KMS-11 (cell line): ENCODE measurements at regions not wholly inside any gene's neighbourhood (a gene's known extent, or its start where the extent isn't known, plus 50 kb on each side); places are given as distances from the start of the nearest gene placed in this dataset.

Experiments
- H2AFZ ChIP-seq: fragments of 200-600 bp; sonication (generic); 2 replicates; pipeline ENCODE4 v1.6.1; 2016; ENCODE audit warnings: antibody characterized with exemption, mixed run types, low read depth
- H3K27ac ChIP-seq: fragments of 200-600 bp; sonication (generic); 2 replicates; pipeline ENCODE4 v1.6.1; 2016; ENCODE audit warnings: mild to moderate bottlenecking, mixed run types
- H3K27me3 ChIP-seq: fragments of 200-600 bp; sonication (generic); 2 replicates; pipeline ENCODE4 v1.6.1; 2017; ENCODE audit warnings: mild to moderate bottlenecking, low read depth, mixed run types, moderate library complexity; ENCODE audit not compliant: insufficient read depth
- H3K36me3 ChIP-seq: fragments of 200-600 bp; sonication (generic); 2 replicates; pipeline ENCODE4 v1.6.1; 2017; ENCODE audit warnings: mild to moderate bottlenecking, mixed run types; ENCODE audit not compliant: insufficient read depth
- H3K4me1 ChIP-seq: fragments of 200-600 bp; sonication (generic); 2 replicates; pipeline ENCODE4 v1.6.1; 2016; ENCODE audit warnings: mild to moderate bottlenecking, low read depth, mixed run types; ENCODE audit not compliant: poor library complexity, severe bottlenecking
- H3K4me2 ChIP-seq: fragments of 200-600 bp; sonication (generic); 2 replicates; pipeline ENCODE4 v1.7.0; 2016; ENCODE audit warnings: mild to moderate bottlenecking, mixed run types
- H3K4me3 ChIP-seq: fragments of 200-600 bp; sonication (generic); IDR thresholded peaks from 2 replicates; pipeline ENCODE4 v1.6.1; 2017; ENCODE audit warnings: low read depth, low read length, mixed read lengths; ENCODE audit not compliant: insufficient read depth
- H3K79me2 ChIP-seq: fragments of 200-600 bp; sonication (generic); 2 replicates; pipeline ENCODE4 v1.6.1; 2016; ENCODE audit warnings: low read depth, mixed run types; ENCODE audit not compliant: insufficient read depth
- H3K9ac ChIP-seq: fragments of 200-600 bp; sonication (generic); 2 replicates; pipeline ENCODE4 v1.6.1; 2016; ENCODE audit warnings: mild to moderate bottlenecking, mixed run types
- H4K20me1 ChIP-seq: fragments of 200-600 bp; sonication (generic); 2 replicates; pipeline ENCODE4 v1.6.1; 2016; ENCODE audit warnings: mild to moderate bottlenecking, mixed run types; ENCODE audit not compliant: insufficient read depth
- TF ChIP-seq, protein P1 (sequence below): fragments of 200-600 bp; sonication (generic); conservative IDR thresholded peaks from 2 replicates; pipeline ENCODE4 v1.6.1; 2017; ENCODE audit warnings: low read depth, mild to moderate bottlenecking, antibody characterized with exemption, low read length, moderate library complexity, mixed read lengths

DNA sequence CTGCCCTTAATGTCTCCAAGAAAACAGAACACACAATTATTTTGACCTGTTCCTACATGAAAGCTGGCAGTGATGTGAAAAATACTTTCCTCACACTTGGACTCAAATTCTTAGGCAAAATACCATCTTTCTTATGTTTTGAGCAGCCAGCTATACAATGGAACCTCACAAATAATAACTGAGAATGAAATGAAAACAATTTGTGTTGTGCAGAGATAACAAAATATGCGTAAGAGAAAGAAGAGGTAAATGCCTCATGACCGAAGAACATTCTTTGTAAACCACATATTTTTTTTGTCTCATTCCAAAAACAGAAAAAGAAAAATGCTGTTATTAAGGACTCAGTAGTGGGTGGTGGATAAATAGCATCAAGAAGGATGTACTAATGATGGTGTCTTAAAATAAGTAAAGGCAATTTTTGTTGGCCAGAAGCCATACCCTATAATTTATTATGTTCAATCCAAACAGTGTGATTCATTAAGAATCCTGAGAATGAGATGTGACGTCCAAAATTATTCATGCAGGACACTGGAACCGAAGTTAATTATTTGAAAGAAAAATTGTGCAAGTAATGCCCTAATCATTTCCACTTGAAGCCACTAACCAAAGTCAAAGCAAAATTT, 193.0 kb upstream of the NETO1 start:
- H4K20me1 ChIP-seq: no peaks in the 10 kb centered on the region
- TF ChIP-seq, protein P1, sequence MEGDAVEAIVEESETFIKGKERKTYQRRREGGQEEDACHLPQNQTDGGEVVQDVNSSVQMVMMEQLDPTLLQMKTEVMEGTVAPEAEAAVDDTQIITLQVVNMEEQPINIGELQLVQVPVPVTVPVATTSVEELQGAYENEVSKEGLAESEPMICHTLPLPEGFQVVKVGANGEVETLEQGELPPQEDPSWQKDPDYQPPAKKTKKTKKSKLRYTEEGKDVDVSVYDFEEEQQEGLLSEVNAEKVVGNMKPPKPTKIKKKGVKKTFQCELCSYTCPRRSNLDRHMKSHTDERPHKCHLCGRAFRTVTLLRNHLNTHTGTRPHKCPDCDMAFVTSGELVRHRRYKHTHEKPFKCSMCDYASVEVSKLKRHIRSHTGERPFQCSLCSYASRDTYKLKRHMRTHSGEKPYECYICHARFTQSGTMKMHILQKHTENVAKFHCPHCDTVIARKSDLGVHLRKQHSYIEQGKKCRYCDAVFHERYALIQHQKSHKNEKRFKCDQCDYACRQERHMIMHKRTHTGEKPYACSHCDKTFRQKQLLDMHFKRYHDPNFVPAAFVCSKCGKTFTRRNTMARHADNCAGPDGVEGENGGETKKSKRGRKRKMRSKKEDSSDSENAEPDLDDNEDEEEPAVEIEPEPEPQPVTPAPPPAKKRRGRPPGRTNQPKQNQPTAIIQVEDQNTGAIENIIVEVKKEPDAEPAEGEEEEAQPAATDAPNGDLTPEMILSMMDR: no peak
- no peaks in the 10 kb centered on the region for H3K79me2 ChIP-seq
- H3K4me1 ChIP-seq: no peaks in the 10 kb centered on the region
- H3K27ac ChIP-seq: no peak overlapping the region
- H3K36me3 ChIP-seq: no peaks in the 10 kb centered on the region; the same call in 1 of the 2 replicates
- H2AFZ ChIP-seq: no peak overlapping the region
- H3K27me3 ChIP-seq: no peaks in the 10 kb centered on the region
- H3K9ac ChIP-seq: no peak overlapping the region
- no peak overlapping the region for H3K4me3 ChIP-seq
- no peak overlapping the region for H3K4me2 ChIP-seq

DNA sequence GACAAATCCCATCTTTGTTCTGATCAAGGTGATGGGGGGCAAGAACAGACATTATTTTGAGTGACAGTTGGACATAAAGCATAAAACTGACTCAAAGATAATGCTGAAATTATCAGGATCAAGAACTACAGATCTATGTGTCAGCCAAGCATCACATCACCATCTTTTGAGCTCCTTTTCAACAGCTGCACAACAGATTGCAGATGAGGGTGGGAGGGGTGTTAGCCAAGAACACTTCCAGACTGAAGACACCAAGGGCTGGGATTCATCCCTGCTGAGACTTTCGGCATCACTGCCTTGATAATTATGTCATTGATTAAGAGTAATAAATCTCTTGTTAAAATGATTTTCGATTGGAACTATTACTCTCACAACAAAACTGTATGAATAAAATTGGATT, 191.5 kb upstream of the NETO1 start:
- Histone ChIP-seq H4K20me1 (no peaks in the 10 kb centered on the region), H3K79me2 (no peaks in the 10 kb centered on the region), H3K4me1 (no peaks in the 10 kb centered on the region), H3K27me3 (no peaks in the 10 kb centered on the region), H3K4me3 (no peak overlapping the region), H3K27ac (no peak overlapping the region), H3K9ac (no peak overlapping the region), H3K36me3 (no peaks in the 10 kb centered on the region; the same call in 1 of the 2 replicates), H3K4me2 (no peak overlapping the region), H2AFZ (no peak overlapping the region)
- TF ChIP-seq, protein P1: no peak

DNA sequence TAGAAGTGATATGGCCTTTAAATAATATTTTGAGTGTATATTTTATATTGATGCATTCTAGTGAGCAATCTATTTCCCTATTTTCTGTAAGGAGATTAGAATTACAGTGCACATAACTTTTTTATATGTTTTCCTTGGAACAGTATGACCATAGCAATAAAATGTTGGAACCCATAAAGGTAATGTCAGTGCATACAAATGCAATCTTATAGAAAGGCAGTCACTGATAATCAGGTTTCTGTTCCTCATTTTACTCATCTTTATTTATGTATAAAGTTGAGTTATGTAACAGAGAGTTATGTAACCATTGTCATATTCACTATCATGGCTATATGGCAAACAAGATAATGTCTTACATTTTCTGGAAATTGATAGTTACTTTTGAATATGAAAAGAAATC, 179.9 kb upstream of the NETO1 start:
- no peak overlapping the region for H3K4me3 ChIP-seq
- no peaks in the 10 kb centered on the region for H4K20me1 ChIP-seq
- no peaks in the 10 kb centered on the region for H3K4me1 ChIP-seq
- no peaks in the 10 kb centered on the region for H3K79me2 ChIP-seq
- no peak overlapping the region for H3K9ac ChIP-seq
- H2AFZ ChIP-seq: no peak overlapping the region
- no peak overlapping the region for H3K27ac ChIP-seq
- no peaks in the 10 kb centered on the region for H3K36me3 ChIP-seq
- TF ChIP-seq, protein P1: no peak
- H3K27me3 ChIP-seq: 0 out of 2 replicates have a peak, but pooled peaks cover 2% of the 10 kb centered on the region
- H3K4me2 ChIP-seq: no peak overlapping the region

DNA sequence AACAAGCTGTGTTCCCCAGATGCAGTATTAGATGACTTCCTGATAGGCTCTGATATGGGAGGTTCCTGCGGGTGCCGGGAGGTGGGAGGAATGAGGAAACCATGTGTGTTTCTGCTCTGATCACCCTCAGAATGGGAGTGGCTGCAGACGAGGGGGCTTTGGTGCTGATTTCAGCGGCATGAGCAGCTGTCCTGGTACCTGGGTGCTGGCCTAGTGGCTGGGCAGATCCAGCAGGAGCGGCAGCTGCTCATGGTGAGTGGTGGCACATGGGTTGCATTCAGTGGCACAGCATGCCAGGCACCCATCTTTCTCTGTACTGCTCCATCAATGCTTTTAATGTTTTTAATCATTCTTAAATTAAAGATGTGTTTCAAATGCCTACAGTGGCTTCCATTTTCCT, 177.2 kb upstream of the NETO1 start:
- no peak overlapping the region for H3K4me3 ChIP-seq
- no peak overlapping the region for H2AFZ ChIP-seq
- no peaks in the 10 kb centered on the region for H4K20me1 ChIP-seq
- no peak overlapping the region for H3K27ac ChIP-seq
- H3K27me3 ChIP-seq: 0 out of 2 replicates have a peak, but pooled peaks cover 2% of the 10 kb centered on the region
- TF ChIP-seq, protein P1: no peak
- H3K9ac ChIP-seq: no peak overlapping the region
- H3K79me2 ChIP-seq: no peaks in the 10 kb centered on the region
- H3K4me2 ChIP-seq: no peak overlapping the region
- no peaks in the 10 kb centered on the region for H3K36me3 ChIP-seq
- no peaks in the 10 kb centered on the region for H3K4me1 ChIP-seq
